ENCODE measurements at regions not wholly inside any gene's neighbourhood (a gene's known extent, or its start where the extent isn't known, plus 50 kb on each side); places are given as distances from the start of the nearest gene placed in this dataset.

GRCh38 chr14:83702619-83703018, 1827.3 kb upstream of the FLRT2 start:
- no peak overlapping the region for H3K4me3 ChIP-seq
- intact Hi-C loops (cut with DNase I), result no loop called here
- no peak for ATAC-seq
- H3K27ac ChIP-seq, result no peak overlapping the region
- no peaks in the 10 kb centered on the region for H3K36me3 ChIP-seq
- no peaks in the 10 kb centered on the region for H3K4me1 ChIP-seq
- 58 to 74% methylated on average over 1 of the region's 1 CpG for WGBS, 2 donors
- TF ChIP-seq, protein P1, sequence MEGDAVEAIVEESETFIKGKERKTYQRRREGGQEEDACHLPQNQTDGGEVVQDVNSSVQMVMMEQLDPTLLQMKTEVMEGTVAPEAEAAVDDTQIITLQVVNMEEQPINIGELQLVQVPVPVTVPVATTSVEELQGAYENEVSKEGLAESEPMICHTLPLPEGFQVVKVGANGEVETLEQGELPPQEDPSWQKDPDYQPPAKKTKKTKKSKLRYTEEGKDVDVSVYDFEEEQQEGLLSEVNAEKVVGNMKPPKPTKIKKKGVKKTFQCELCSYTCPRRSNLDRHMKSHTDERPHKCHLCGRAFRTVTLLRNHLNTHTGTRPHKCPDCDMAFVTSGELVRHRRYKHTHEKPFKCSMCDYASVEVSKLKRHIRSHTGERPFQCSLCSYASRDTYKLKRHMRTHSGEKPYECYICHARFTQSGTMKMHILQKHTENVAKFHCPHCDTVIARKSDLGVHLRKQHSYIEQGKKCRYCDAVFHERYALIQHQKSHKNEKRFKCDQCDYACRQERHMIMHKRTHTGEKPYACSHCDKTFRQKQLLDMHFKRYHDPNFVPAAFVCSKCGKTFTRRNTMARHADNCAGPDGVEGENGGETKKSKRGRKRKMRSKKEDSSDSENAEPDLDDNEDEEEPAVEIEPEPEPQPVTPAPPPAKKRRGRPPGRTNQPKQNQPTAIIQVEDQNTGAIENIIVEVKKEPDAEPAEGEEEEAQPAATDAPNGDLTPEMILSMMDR (IDR thresholded peaks at IDR 0.05), result no peak
- H3K27me3 ChIP-seq, result no peaks in the 10 kb centered on the region
- no peak for FAIRE-seq
- H3K9me3 ChIP-seq, result no peaks in the 10 kb centered on the region
- no peak for DNase-seq

DNA sequence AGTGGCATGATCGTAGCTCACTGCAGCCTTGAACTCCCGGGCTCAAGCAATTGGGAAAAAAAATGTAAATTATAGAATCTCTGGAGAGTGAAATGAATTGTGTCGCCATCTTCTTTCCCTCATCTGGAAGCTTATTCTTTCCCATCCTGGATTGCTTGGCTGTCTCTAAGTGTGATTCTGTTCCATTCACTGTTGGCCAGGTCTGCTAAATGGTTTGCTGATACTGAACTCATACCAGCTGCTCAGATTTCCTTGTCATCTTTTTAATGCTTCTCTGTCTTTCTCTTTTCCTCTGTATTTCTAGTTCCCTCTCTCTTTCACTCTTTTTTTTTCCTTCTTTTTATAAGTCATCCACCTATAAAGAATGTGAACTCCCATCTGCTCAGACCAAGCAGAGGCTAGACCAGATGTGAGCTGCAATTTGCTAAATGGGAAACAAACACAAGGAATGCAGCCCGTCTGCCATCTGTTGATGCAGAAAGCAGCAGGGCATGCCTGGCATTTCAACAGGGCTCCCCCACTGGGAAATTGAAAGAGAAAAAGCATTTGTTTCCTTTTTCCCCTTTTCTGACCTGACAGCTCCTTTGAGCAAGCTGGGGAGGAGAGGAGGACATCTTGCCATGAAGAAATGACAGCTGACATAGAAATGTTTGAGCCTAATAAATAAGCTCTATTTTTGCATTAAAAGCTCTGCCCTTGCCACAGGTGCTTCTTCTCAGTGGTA, 1823.6 kb upstream of the FLRT2 start:
- no peaks in the 10 kb centered on the region for H3K4me1 ChIP-seq
- no peak for ATAC-seq
- no peaks in the 10 kb centered on the region for H3K27me3 ChIP-seq
- 81 to 87% methylated on average over 4 of the region's 4 CpGs for WGBS, 2 donors
- no peak for DNase-seq
- no peak overlapping the region for H3K4me3 ChIP-seq
- no peak overlapping the region for H3K27ac ChIP-seq
- TF ChIP-seq, protein P1 (IDR thresholded peaks at IDR 0.05), result no peak
- FAIRE-seq, result no peak
- H3K36me3 ChIP-seq, result no peaks in the 10 kb centered on the region
- intact Hi-C loops (cut with DNase I), result no loop called here
- no peaks in the 10 kb centered on the region for H3K9me3 ChIP-seq

GRCh38 chr14:83707056-83707455, 1822.9 kb upstream of the FLRT2 start:
- Histone ChIP-seq H3K36me3 (no peaks in the 10 kb centered on the region), H3K4me1 (no peaks in the 10 kb centered on the region), H3K27me3 (no peaks in the 10 kb centered on the region), H3K4me3 (no peak overlapping the region), H3K9me3 (no peaks in the 10 kb centered on the region), H3K27ac (no peak overlapping the region)
- intact Hi-C loops (cut with DNase I), result no loop called here
- ATAC-seq, result no peak
- no peak for DNase-seq
- no peak for FAIRE-seq
- 86 to 90% methylated on average over 2 of the region's 2 CpGs for WGBS, 2 donors
- TF ChIP-seq, protein P1 (IDR thresholded peaks at IDR 0.05), result no peak

GRCh38 chr14:83709116-83709515, 1820.8 kb upstream of the FLRT2 start:
- Histone ChIP-seq H3K9me3 (no peaks in the 10 kb centered on the region), H3K36me3 (no peaks in the 10 kb centered on the region), H3K4me1 (no peaks in the 10 kb centered on the region), H3K4me3 (no peak overlapping the region), H3K27me3 (no peaks in the 10 kb centered on the region), H3K27ac (no peak overlapping the region)
- DNase-seq (no peak), FAIRE-seq (no peak), ATAC-seq (no peak)
- TF ChIP-seq, protein P1 (IDR thresholded peaks at IDR 0.05), result no peak
- intact Hi-C loops (cut with DNase I), result no loop called here

DNA sequence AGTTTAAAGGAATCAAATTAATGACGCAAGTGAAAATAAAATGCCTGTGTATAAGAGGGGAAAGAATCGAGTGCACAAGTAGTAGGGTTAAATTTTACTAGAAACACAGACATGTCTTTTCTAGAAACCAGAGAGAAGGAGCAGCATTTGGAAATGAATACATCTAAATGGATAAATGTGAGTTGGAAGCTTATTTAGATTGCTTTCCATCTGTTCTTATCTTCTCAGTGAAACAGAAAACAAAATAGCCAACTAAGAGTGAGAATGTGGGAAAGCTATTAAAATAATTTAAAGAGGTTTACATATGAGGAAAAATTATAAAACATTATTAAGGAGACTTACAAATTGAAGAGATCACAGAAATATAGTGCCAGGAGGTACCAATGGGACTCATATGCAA, 1818.9 kb upstream of the FLRT2 start:
- WGBS, 2 donors, result 85 to 87% methylated on average over 2 of the region's 2 CpGs
- Histone ChIP-seq H3K27ac (no peak overlapping the region), H3K4me1 (no peaks in the 10 kb centered on the region), H3K9me3 (no peaks in the 10 kb centered on the region), H3K36me3 (no peaks in the 10 kb centered on the region), H3K4me3 (no peak overlapping the region), H3K27me3 (no peaks in the 10 kb centered on the region)
- intact Hi-C loops (cut with DNase I), result no loop called here
- ATAC-seq, result no peak
- no peak for FAIRE-seq
- TF ChIP-seq, protein P1 (IDR thresholded peaks at IDR 0.05), result no peak
- DNase-seq, result no peak
